Chondrocyte (in vitro differentiated cells): ENCODE measurements at regions not wholly inside any gene's neighbourhood (a gene's known extent, or its start where the extent isn't known, plus 50 kb on each side); places are given as distances from the start of the nearest gene placed in this dataset.

Source experiments
- DNase-seq: peaks from one replicate; pipeline ENCODE4 v3.0.0; 2021; ENCODE audit warnings: mixed read lengths, low spot score
- H3K27ac Mint-ChIP-seq: one replicate; pipeline ENCODE4 v1.8.0; 2021; ENCODE audit warnings: mild to moderate bottlenecking, moderate library complexity, mixed read lengths; ENCODE audit not compliant: unreplicated experiment
- H3K27me3 Mint-ChIP-seq: 2 replicates; pipeline ENCODE4 v1.8.0; 2021; ENCODE audit warnings: low read depth, mixed read lengths
- H3K36me3 Mint-ChIP-seq: 2 replicates; pipeline ENCODE4 v1.8.0; 2021; ENCODE audit warnings: low read depth, mixed read lengths
- H3K4me1 Mint-ChIP-seq: 2 replicates; pipeline ENCODE4 v1.8.0; 2021; ENCODE audit warnings: low read depth, mild to moderate bottlenecking, mixed read lengths
- H3K4me3 Mint-ChIP-seq: one replicate; pipeline ENCODE4 v1.8.0; 2021; ENCODE audit warnings: mild to moderate bottlenecking, moderate library complexity, mixed read lengths; ENCODE audit not compliant: unreplicated experiment
- H3K9me3 Mint-ChIP-seq: 2 replicates; pipeline ENCODE4 v1.8.0; 2021; ENCODE audit warnings: low read depth, mixed read lengths
- CTCF ChIP-seq: fragments of 200-600 bp; sonication (generic); IDR thresholded peaks from 2 replicates; pipeline ENCODE4 v1.5.0; 2021; ENCODE audit warnings: antibody characterized with exemption, mild to moderate bottlenecking, moderate library complexity

GRCh38 chr2:164328310-164328709 is 293.0 kb downstream of the GRB14 start:
- peaks cover 23% of the 10 kb centered on the region for H3K9me3 Mint-ChIP-seq
- H3K27ac Mint-ChIP-seq, result no peak overlapping the region
- H3K36me3 Mint-ChIP-seq, result peaks cover 2% of the 10 kb centered on the region
- no peaks in the 10 kb centered on the region for H3K27me3 Mint-ChIP-seq
- no peak overlapping the region for H3K4me3 Mint-ChIP-seq
- DNase-seq, result no peak
- H3K4me1 Mint-ChIP-seq, result no peaks in the 10 kb centered on the region
- no peak for TF ChIP-seq CTCF

GRCh38 chr2:164323978-164324377 is 297.3 kb downstream of the GRB14 start:
- Mint-ChIP-seq H3K4me1 (no peaks in the 10 kb centered on the region), H3K4me3 (no peak overlapping the region), H3K27ac (no peak overlapping the region), H3K27me3 (no peaks in the 10 kb centered on the region), H3K9me3 (peaks cover 36% of the 10 kb centered on the region), H3K36me3 (peaks cover 6% of the 10 kb centered on the region)
- no peak for TF ChIP-seq CTCF
- no peak for DNase-seq

- Mint-ChIP-seq H3K4me1 (peaks cover 5% of the 10 kb centered on the region), H3K9me3 (no peaks in the 10 kb centered on the region), H3K4me3 (no peak overlapping the region), H3K36me3 (no peaks in the 10 kb centered on the region), H3K27me3 (peaks cover 5% of the 10 kb centered on the region), H3K27ac (no peak overlapping the region)
- no peak for TF ChIP-seq CTCF
- no peak for DNase-seq
These were observed 307.1 kb downstream of the GRB14 start for GRCh38 chr2:164314148-164314547.

- Mint-ChIP-seq H3K9me3 (peaks cover 6% of the 10 kb centered on the region), H3K4me3 (no peak overlapping the region), H3K27me3 (peaks cover 3% of the 10 kb centered on the region), H3K27ac (no peak overlapping the region), H3K36me3 (peaks cover 3% of the 10 kb centered on the region), H3K4me1 (no peaks in the 10 kb centered on the region)
- no peak for DNase-seq
- TF ChIP-seq CTCF, result no peak
These were observed 314.4 kb downstream of the GRB14 start for GRCh38 chr2:164306872-164307271.

GRCh38 chr2:164302786-164303185 is 318.5 kb downstream of the GRB14 start:
- Mint-ChIP-seq H3K27ac (no peak overlapping the region), H3K36me3 (peaks cover 3% of the 10 kb centered on the region), H3K27me3 (no peaks in the 10 kb centered on the region), H3K4me1 (no peaks in the 10 kb centered on the region), H3K9me3 (peaks cover 6% of the 10 kb centered on the region), H3K4me3 (no peak overlapping the region)
- no peak for DNase-seq
- TF ChIP-seq CTCF, result no peak
